Thyroid gland (tissue), 4 donors: ENCODE measurements at regions not wholly inside any gene's neighbourhood (a gene's known extent, or its start where the extent isn't known, plus 50 kb on each side); places are given as distances from the start of the nearest gene placed in this dataset.

Experiments used
- POLR2A ChIP-seq, 2 donors: fragments of 450-650 bp; IDR thresholded peaks; one replicate each; pipeline ENCODE4 v1.6.1; 2017; ENCODE audit warnings: antibody characterized with exemption in 2 of 2, mild to moderate bottlenecking in 2 of 2, moderate library complexity in 1 of 2
- TF ChIP-seq, protein P1 (sequence below), 6 experiments: fragments of 200-600 bp in 3 of 6; fragments of 450-650 bp in 3 of 6; sonication (generic) in 3 of 6; IDR thresholded peaks; one replicate each; pipeline ENCODE4 v1.5.1; 2016 to 2019; ENCODE audit warnings: antibody characterized with exemption in 6 of 6, mild to moderate bottlenecking in 2 of 6, inconsistent platforms in 1 of 6, moderate library complexity in 1 of 6

DNA sequence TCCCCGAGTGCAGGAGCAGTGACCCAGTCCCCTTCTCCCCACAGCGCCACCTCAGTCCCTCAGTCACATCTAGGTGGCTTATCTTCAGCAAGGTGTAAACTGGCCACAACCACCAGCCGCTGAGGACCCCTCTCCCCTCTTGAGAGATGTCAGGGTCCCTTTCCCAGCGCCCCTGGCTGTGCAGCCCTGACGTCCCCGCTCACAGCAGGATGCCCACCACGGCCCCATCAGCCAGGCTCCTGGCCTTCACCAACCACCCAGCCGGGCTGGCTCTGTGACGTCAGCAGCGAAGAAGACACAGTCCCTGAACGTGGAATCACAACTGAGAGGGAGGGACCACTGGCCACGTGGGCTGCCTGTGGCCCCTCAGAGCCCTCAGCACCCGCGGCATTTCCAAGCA lies 249.4 kb downstream of the NPHP4 start:
- TF ChIP-seq, protein P1, sequence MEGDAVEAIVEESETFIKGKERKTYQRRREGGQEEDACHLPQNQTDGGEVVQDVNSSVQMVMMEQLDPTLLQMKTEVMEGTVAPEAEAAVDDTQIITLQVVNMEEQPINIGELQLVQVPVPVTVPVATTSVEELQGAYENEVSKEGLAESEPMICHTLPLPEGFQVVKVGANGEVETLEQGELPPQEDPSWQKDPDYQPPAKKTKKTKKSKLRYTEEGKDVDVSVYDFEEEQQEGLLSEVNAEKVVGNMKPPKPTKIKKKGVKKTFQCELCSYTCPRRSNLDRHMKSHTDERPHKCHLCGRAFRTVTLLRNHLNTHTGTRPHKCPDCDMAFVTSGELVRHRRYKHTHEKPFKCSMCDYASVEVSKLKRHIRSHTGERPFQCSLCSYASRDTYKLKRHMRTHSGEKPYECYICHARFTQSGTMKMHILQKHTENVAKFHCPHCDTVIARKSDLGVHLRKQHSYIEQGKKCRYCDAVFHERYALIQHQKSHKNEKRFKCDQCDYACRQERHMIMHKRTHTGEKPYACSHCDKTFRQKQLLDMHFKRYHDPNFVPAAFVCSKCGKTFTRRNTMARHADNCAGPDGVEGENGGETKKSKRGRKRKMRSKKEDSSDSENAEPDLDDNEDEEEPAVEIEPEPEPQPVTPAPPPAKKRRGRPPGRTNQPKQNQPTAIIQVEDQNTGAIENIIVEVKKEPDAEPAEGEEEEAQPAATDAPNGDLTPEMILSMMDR (IDR thresholded peaks at IDR 0.05) = no peak
- TF ChIP-seq POLR2A (IDR thresholded peaks at IDR 0.05) = no peak
